IMR-90 (cell line): ENCODE measurements at regions not wholly inside any gene's neighbourhood (a gene's known extent, or its start where the extent isn't known, plus 50 kb on each side); places are given as distances from the start of the nearest gene placed in this dataset.

Source experiments
- ATAC-seq: fragments of 200-7000 bp; cut with Tn5 transposase; 2 replicates; pipeline ENCODE4 v1.9.1; 2020; ENCODE audit warnings: low read depth, mild to moderate bottlenecking, moderate library complexity
- BruUV-seq: library from RNA; stranded (reverse); fragments of 400-500 nt; replicated peaks from 2 replicates; lab custom pipeline; 2021; lab: Mats Ljungman, UMichigan
- CTCF ChIA-PET: fragments of 300-600 bp; formaldehyde crosslinking; extraction: SDS; loops from one replicate; lab custom pipeline; 2021; ENCODE audit warnings: antibody characterized with exemption; lab: Yijun Ruan, JAX
- POLR2A ChIA-PET: fragments of 300-600 bp; sonication (Branson Sonifier 250); formaldehyde crosslinking; loops from one replicate; lab custom pipeline; 2022; ENCODE audit warnings: antibody characterized with exemption; ENCODE audit not compliant: unreplicated experiment; lab: Charles Lee
- DNase-seq: peaks from one replicate; pipeline ENCODE4 v3.0.0; 2013
- H2AFZ ChIP-seq: replicated peaks from 2 replicates; pipeline ENCODE3; 2013; ENCODE audit warnings: low read length, mild to moderate bottlenecking; ENCODE audit not compliant: poor library complexity
- H2AK5ac ChIP-seq: 2 replicates; pipeline ENCODE4 v1.6.1; 2013; ENCODE audit warnings: low read depth, low read length, inconsistent platforms
- H2AK9ac ChIP-seq: replicated peaks from 2 replicates; pipeline ENCODE3; 2013; ENCODE audit warnings: mild to moderate bottlenecking, low read depth, low read length, moderate library complexity; ENCODE audit not compliant: poor library complexity
- H2BK120ac ChIP-seq: 2 replicates; pipeline ENCODE4 v1.6.1; 2013; ENCODE audit warnings: low read depth, low read length, inconsistent platforms
- H2BK15ac ChIP-seq: 3 replicates; pipeline ENCODE4 v1.6.1; 2013; ENCODE audit warnings: low read depth, low read length, inconsistent platforms
- H2BK20ac ChIP-seq: 2 replicates; pipeline ENCODE4 v1.6.1; 2013; ENCODE audit warnings: low read depth, mild to moderate bottlenecking, inconsistent platforms, low read length, moderate library complexity
- H2BK5ac ChIP-seq: 2 replicates; pipeline ENCODE4 v1.6.1; 2013; ENCODE audit warnings: mild to moderate bottlenecking, low read depth, low read length, inconsistent platforms; ENCODE audit not compliant: poor library complexity, severe bottlenecking
- H3K14ac ChIP-seq: replicated peaks from 2 replicates; pipeline ENCODE4 v1.6.1; 2013; ENCODE audit warnings: low read depth, low read length, inconsistent platforms
- H3K18ac ChIP-seq: 2 replicates; pipeline ENCODE4 v1.6.1; 2013; ENCODE audit warnings: low read depth, low read length, control low read depth
- H3K23ac ChIP-seq: 2 replicates; pipeline ENCODE4 v1.6.1; 2013; ENCODE audit warnings: low read depth, low read length, inconsistent platforms
- H3K27ac ChIP-seq: 2 replicates; pipeline ENCODE4 v1.5.1; 2013; ENCODE audit warnings: mild to moderate bottlenecking, control low read depth, low read length; ENCODE audit not compliant: insufficient read depth
- H3K27me3 ChIP-seq: 2 replicates; pipeline ENCODE4 v1.6.1; 2013; ENCODE audit warnings: low read length; ENCODE audit not compliant: control insufficient read depth, insufficient read depth
- H3K36me3 ChIP-seq: 2 replicates; pipeline ENCODE4 v1.6.1; 2013; ENCODE audit warnings: low read length, mixed read lengths; ENCODE audit not compliant: control insufficient read depth, insufficient read depth
- H3K4ac ChIP-seq: 2 replicates; pipeline ENCODE4 v1.6.1; 2013; ENCODE audit warnings: low read depth, low read length, inconsistent platforms
- H3K4me1 ChIP-seq: 2 replicates; pipeline ENCODE4 v1.6.1; 2013; ENCODE audit warnings: low read length, mixed read lengths; ENCODE audit not compliant: control insufficient read depth, insufficient read depth
- H3K4me2 ChIP-seq: 2 replicates; pipeline ENCODE4 v1.6.1; 2013; ENCODE audit warnings: low read depth, mild to moderate bottlenecking, control low read depth, low read length, moderate library complexity
- H3K4me3 ChIP-seq: 2 replicates; pipeline ENCODE4 v1.5.1; 2013; ENCODE audit warnings: low read depth, mild to moderate bottlenecking, control low read depth, low read length, moderate library complexity; ENCODE audit not compliant: insufficient read depth
- H3K56ac ChIP-seq: 2 replicates; pipeline ENCODE4 v1.6.1; 2013; ENCODE audit warnings: low read length, inconsistent platforms; ENCODE audit not compliant: insufficient read depth; ENCODE audit errors: extremely low read depth
- H3K79me1 ChIP-seq, 2 experiments: 2 replicates each; pipeline ENCODE4 v1.6.1; 2013; ENCODE audit warnings: low read length in 2 of 2, inconsistent platforms in 1 of 2, low read depth in 1 of 2
- H3K9ac ChIP-seq: 2 replicates; pipeline ENCODE4 v1.6.1; 2013; ENCODE audit warnings: low read depth, low read length, control low read depth
- H3K9me1 ChIP-seq: 2 replicates; pipeline ENCODE4 v1.6.1; 2013; ENCODE audit warnings: low read length, inconsistent platforms; ENCODE audit not compliant: insufficient read depth
- H3K9me3 ChIP-seq: 2 replicates; pipeline ENCODE4 v1.6.1; 2013; ENCODE audit warnings: low read length; ENCODE audit not compliant: control insufficient read depth, insufficient read depth
- H4K20me1 ChIP-seq: 2 replicates; pipeline ENCODE4 v1.6.1; 2013; ENCODE audit warnings: low read length, inconsistent platforms; ENCODE audit not compliant: insufficient read depth
- H4K5ac ChIP-seq: 2 replicates; pipeline ENCODE4 v1.6.1; 2013; ENCODE audit warnings: mild to moderate bottlenecking, low read depth, low read length, control low read depth
- H4K8ac ChIP-seq, 2 experiments: 2 replicates each; pipeline ENCODE4 v1.6.1; 2013; ENCODE audit warnings: low read depth in 2 of 2, low read length in 2 of 2, control low read depth in 1 of 2, inconsistent platforms in 1 of 2
- H4K91ac ChIP-seq: 2 replicates; pipeline ENCODE4 v1.6.1; 2013; ENCODE audit warnings: low read depth, low read length, inconsistent platforms; ENCODE audit not compliant: insufficient read depth
- CEBPB ChIP-seq: IDR thresholded peaks from 2 replicates; pipeline ENCODE4 v1.6.1; 2012; ENCODE audit warnings: low read depth, low read length, improper control_type of control experiment
- FOS ChIP-seq: fragments of 150-350 bp; IDR thresholded peaks from 2 replicates; pipeline ENCODE4 v1.6.1; 2016; ENCODE audit warnings: low read depth, low read length
- RCOR1 ChIP-seq: IDR thresholded peaks from 2 replicates; pipeline ENCODE4 v1.6.1; 2012; ENCODE audit warnings: mild to moderate bottlenecking, low read length, improper control_type of control experiment; ENCODE audit not compliant: insufficient replicate concordance
- WGBS, 2 experiments: methylation state at CpG; one replicate each; pipeline versions ENCODE4 v1.1.5 to v1.1.7; 2013; ENCODE audit warnings: missing lambda C conversion rate in 2 of 2; ENCODE audit not compliant: insufficient read length in 1 of 2; ENCODE audit errors: extremely low coverage in 2 of 2; 5-methylcytosine and 5-hydroxymethylcytosine counted together
- dilution Hi-C: fragments of 300-500 bp; cut with HindIII; formaldehyde crosslinking; loops from one replicate; pipeline ENCODE4 v1.14.3; 2018; ENCODE audit warnings: low sequenced_read_pairs; ENCODE audit not compliant: unreplicated experiment
- in situ Hi-C: fragments of 300-500 bp; cut with MboI; formaldehyde crosslinking; loops from 3 replicates; pipeline ENCODE4 v1.14.3; 2019; ENCODE audit warnings: low sequenced_read_pairs, inconsistent platforms, mixed read lengths
- intact Hi-C: fragments of 100-400 bp; cut with micrococcal nuclease; formaldehyde crosslinking; loops from 2 replicates; pipeline ENCODE4 v1.10.0; 2022

GRCh38 chr4:85221606-85222005, 253.3 kb upstream of the ARHGAP24 start:
- TF ChIP-seq RCOR1 (no peak), FOS (no peak), CEBPB (no peak)
- POLR2A ChIA-PET: no interaction called here
- no peak overlapping the region for H3K4ac ChIP-seq
- no peak overlapping the region for H2AK5ac ChIP-seq
- H4K8ac ChIP-seq: no peak overlapping the region
- H3K79me1 ChIP-seq: no peaks in the 10 kb centered on the region
- H3K56ac ChIP-seq: no peak overlapping the region
- no peak overlapping the region for H3K4me3 ChIP-seq
- CTCF ChIA-PET: no interaction called here
- no peak overlapping the region for H2AK9ac ChIP-seq
- H2BK120ac ChIP-seq: no peak overlapping the region
- BruUV-seq: no TSS peak
- no peaks in the 10 kb centered on the region for H3K9me3 ChIP-seq
- no CpG with 5 or more reads among the region's 2 CpGs for WGBS, 2 experiments
- H4K20me1 ChIP-seq: no peaks in the 10 kb centered on the region
- no peak overlapping the region for H4K5ac ChIP-seq
- H3K23ac ChIP-seq: no peak overlapping the region
- H3K27ac ChIP-seq: no peak overlapping the region
- no peak overlapping the region for H2BK5ac ChIP-seq
- H2AFZ ChIP-seq: no peak overlapping the region
- no peak overlapping the region for H4K91ac ChIP-seq
- H3K4me2 ChIP-seq: no peak overlapping the region
- H3K14ac ChIP-seq: no peak overlapping the region
- no peaks in the 10 kb centered on the region for H3K36me3 ChIP-seq
- ATAC-seq: no peak
- H3K27me3 ChIP-seq: no peaks in the 10 kb centered on the region
- H3K9ac ChIP-seq: no peak overlapping the region
- intact Hi-C loops: no loop called here
- in situ Hi-C loops: no loop called here
- no peaks in the 10 kb centered on the region for H3K4me1 ChIP-seq
- no peak for DNase-seq
- H2BK15ac ChIP-seq: no peak overlapping the region
- dilution Hi-C loops: no loop called here
- H3K9me1 ChIP-seq: no peaks in the 10 kb centered on the region
- H2BK20ac ChIP-seq: no peak overlapping the region
- no peak overlapping the region for H3K18ac ChIP-seq
